OCI-LY7 (cell line): ENCODE measurements at regions not wholly inside any gene's neighbourhood (a gene's known extent, or its start where the extent isn't known, plus 50 kb on each side); places are given as distances from the start of the nearest gene placed in this dataset.

Experiments used
- BruUV-seq: library from RNA; stranded (reverse); fragments of 400-500 nt; replicated peaks from 2 replicates; lab custom pipeline; 2021; lab: Mats Ljungman, UMichigan
- CTCF ChIA-PET: fragments of 300-600 bp; sonication (Branson Sonifier 250); formaldehyde crosslinking; loops from one replicate; lab custom pipeline; 2022; ENCODE audit warnings: antibody characterized with exemption; ENCODE audit not compliant: unreplicated experiment; lab: Charles Lee
- POLR2A ChIA-PET: fragments of 300-600 bp; sonication (Branson Sonifier 250); formaldehyde crosslinking; loops from one replicate; lab custom pipeline; 2022; ENCODE audit warnings: antibody characterized with exemption; lab: Charles Lee
- DNase-seq: peaks from one replicate; pipeline ENCODE4 v3.0.0-alpha.2; 2015; ENCODE audit warnings: low spot score
- H2AFZ ChIP-seq: fragments of 200-600 bp; sonication (generic), shearing (Covaris generic); 2 replicates; pipeline ENCODE4 v1.6.1; 2014; ENCODE audit warnings: mild to moderate bottlenecking, antibody characterized with exemption, low read length, moderate library complexity
- H3K27ac ChIP-seq: fragments of 200-600 bp; sonication (generic); 2 replicates; pipeline ENCODE4 v1.5.1; 2014; ENCODE audit warnings: mixed run types, low read depth, mild to moderate bottlenecking, moderate library complexity, low read length, inconsistent platforms; ENCODE audit not compliant: poor library complexity, severe bottlenecking
- H3K36me3 ChIP-seq: fragments of 200-600 bp; sonication (generic); 2 replicates; pipeline ENCODE4 v1.6.1; 2014; ENCODE audit warnings: mild to moderate bottlenecking, antibody characterized with exemption, low read length, moderate library complexity, mixed read lengths; ENCODE audit not compliant: insufficient read depth
- H3K4me1 ChIP-seq: fragments of 200-600 bp; sonication (generic); 2 replicates; pipeline ENCODE4 v1.5.1; 2014; ENCODE audit warnings: mild to moderate bottlenecking, low read length; ENCODE audit not compliant: insufficient read depth, poor library complexity, severe bottlenecking
- H3K4me2 ChIP-seq: fragments of 200-600 bp; sonication (generic); 2 replicates; pipeline ENCODE4 v1.6.1; 2014; ENCODE audit warnings: mild to moderate bottlenecking, low read length
- H3K4me3 ChIP-seq: fragments of 200-600 bp; sonication (generic); 2 replicates; pipeline ENCODE4 v1.5.1; 2014; ENCODE audit warnings: mild to moderate bottlenecking, low read depth, low read length; ENCODE audit not compliant: poor library complexity, severe bottlenecking
- H3K79me2 ChIP-seq: fragments of 200-600 bp; sonication (generic); 2 replicates; pipeline ENCODE4 v1.6.1; 2016; ENCODE audit warnings: low read depth, mild to moderate bottlenecking, low read length, moderate library complexity, mixed read lengths; ENCODE audit not compliant: insufficient read depth
- H3K9me2 ChIP-seq: fragments of 200-600 bp; sonication (generic); 2 replicates; pipeline ENCODE4 v1.6.1; 2016; ENCODE audit warnings: mild to moderate bottlenecking, low read length, mixed read lengths; ENCODE audit not compliant: insufficient read depth
- H3K9me3 ChIP-seq: fragments of 200-600 bp; sonication (generic); 2 replicates; pipeline ENCODE4 v1.6.1; 2014; ENCODE audit warnings: mild to moderate bottlenecking, mixed run types, low read length, mixed read lengths
- H4K20me1 ChIP-seq: fragments of 200-600 bp; sonication (generic); 2 replicates; pipeline ENCODE4 v1.6.1; 2014; ENCODE audit warnings: mild to moderate bottlenecking, antibody characterized with exemption, low read length, moderate library complexity, mixed read lengths; ENCODE audit not compliant: insufficient read depth
- CTCF ChIP-seq: fragments of 200-600 bp; sonication (generic); conservative IDR thresholded peaks from 2 replicates; pipeline ENCODE4 v1.5.1; 2014; ENCODE audit warnings: mild to moderate bottlenecking, antibody characterized with exemption, low read length, moderate library complexity, mixed read lengths
- EZH2phosphoT487 ChIP-seq: fragments of 200-600 bp; sonication (generic); IDR thresholded peaks from 2 replicates; pipeline ENCODE4 v1.6.1; 2018; ENCODE audit warnings: low read depth, borderline replicate concordance, mild to moderate bottlenecking, mixed run types, antibody characterized with exemption, low read length, moderate library complexity, mixed read lengths
- intact Hi-C: fragments of 100-400 bp; cut with micrococcal nuclease; formaldehyde crosslinking; loops from one replicate; pipeline ENCODE4 v1.10.0; 2022; ENCODE audit not compliant: unreplicated experiment

DNA sequence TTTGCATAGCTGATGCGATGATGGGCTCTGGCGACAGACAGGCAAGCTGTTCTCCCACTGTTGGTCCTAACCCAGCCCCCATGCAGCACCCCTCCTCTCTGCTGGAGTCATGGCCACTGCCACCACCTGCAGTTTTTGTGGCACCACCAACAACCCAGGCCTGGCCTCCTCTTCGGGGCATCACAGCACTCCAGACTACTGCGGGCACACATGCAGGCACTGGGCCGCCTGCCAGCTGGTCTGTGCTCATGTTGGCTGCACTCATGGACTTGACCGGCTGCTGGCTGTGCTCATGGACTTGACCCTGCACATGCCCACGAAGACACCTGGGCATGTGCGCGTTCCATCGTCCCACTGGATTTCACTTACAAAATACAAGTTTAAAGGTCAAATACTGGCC lies 130.9 kb upstream of the TMEM108 start:
- BruUV-seq = no TSS peak
- Histone ChIP-seq H3K27ac (no peak overlapping the region), H4K20me1 (no peaks in the 10 kb centered on the region), H3K4me1 (no peaks in the 10 kb centered on the region), H3K79me2 (no peaks in the 10 kb centered on the region), H2AFZ (no peak overlapping the region), H3K36me3 (no peaks in the 10 kb centered on the region), H3K4me3 (no peak overlapping the region), H3K9me2 (no peaks in the 10 kb centered on the region), H3K9me3 (no peaks in the 10 kb centered on the region), H3K4me2 (no peak overlapping the region)
- ChIA-PET POLR2A (no interaction called here), CTCF (no interaction called here)
- no peak for DNase-seq
- TF ChIP-seq EZH2phosphoT487 (no peak), CTCF (no peak)
- intact Hi-C loops = no loop called here

DNA sequence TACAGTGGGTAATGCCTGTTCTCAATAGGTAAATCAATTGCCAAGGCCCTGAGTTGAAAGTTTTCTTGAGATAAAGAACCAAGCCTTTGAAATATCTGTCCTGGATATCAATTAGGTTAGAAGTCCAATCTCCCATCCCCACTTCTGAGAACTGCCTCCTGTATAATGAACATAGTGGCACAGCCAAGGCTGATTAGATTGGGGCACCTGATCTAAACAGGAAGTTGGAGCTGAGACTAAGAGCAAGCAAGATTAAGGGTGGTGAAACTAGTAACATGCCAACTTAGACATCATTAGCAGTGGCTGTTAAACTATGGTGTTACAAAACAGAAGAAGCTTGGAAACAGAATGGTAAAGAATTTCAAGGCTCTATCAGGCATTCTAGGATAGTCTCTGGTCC lies 137.7 kb upstream of the TMEM108 start:
- intact Hi-C loops = no loop called here
- Histone ChIP-seq H3K4me2 (no peak overlapping the region), H4K20me1 (no peaks in the 10 kb centered on the region), H3K4me1 (no peaks in the 10 kb centered on the region), H3K36me3 (no peaks in the 10 kb centered on the region), H2AFZ (no peak overlapping the region), H3K9me2 (no peaks in the 10 kb centered on the region), H3K27ac (no peak overlapping the region), H3K79me2 (no peaks in the 10 kb centered on the region), H3K9me3 (no peaks in the 10 kb centered on the region), H3K4me3 (no peak overlapping the region)
- DNase-seq = no peak
- no peak for TF ChIP-seq CTCF
- TF ChIP-seq EZH2phosphoT487 = no peak
- BruUV-seq = no TSS peak
- CTCF ChIA-PET = no interaction called here
- POLR2A ChIA-PET = no interaction called here

DNA sequence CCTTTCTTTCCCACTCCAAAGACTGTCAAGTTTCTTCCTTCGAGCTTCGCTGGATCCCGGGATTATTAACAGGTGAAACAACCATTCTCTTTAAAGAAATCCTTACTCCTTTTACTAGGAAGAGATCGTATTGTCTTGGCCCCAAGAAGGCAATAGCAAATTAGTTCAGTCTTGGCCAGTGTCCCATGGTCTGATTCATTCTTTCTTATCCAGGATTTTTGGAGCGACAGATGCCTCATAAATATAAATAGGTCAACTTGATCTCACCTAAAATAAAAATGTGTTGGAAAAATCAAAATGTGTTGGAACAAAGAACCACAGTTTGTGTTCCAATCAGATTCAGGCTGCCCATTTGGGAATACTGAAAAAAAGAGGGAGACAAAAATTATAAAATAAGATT lies 140.1 kb upstream of the TMEM108 start:
- intact Hi-C loops = no loop called here
- BruUV-seq = no TSS peak
- Histone ChIP-seq H3K4me3 (no peak overlapping the region), H3K9me3 (no peaks in the 10 kb centered on the region), H2AFZ (no peak overlapping the region), H4K20me1 (no peaks in the 10 kb centered on the region), H3K4me1 (no peaks in the 10 kb centered on the region), H3K27ac (no peak overlapping the region), H3K79me2 (no peaks in the 10 kb centered on the region), H3K36me3 (no peaks in the 10 kb centered on the region), H3K4me2 (no peak overlapping the region), H3K9me2 (no peaks in the 10 kb centered on the region)
- TF ChIP-seq CTCF = no peak
- no peak for TF ChIP-seq EZH2phosphoT487
- no peak for DNase-seq
- ChIA-PET CTCF (no interaction called here), POLR2A (no interaction called here)
